ENCODE measurements at regions not wholly inside any gene's neighbourhood (a gene's known extent, or its start where the extent isn't known, plus 50 kb on each side); places are given as distances from the start of the nearest gene placed in this dataset.
A peak's percentile ranks its signal among the peaks of the same experiment; 100 is the strongest.

DNA sequence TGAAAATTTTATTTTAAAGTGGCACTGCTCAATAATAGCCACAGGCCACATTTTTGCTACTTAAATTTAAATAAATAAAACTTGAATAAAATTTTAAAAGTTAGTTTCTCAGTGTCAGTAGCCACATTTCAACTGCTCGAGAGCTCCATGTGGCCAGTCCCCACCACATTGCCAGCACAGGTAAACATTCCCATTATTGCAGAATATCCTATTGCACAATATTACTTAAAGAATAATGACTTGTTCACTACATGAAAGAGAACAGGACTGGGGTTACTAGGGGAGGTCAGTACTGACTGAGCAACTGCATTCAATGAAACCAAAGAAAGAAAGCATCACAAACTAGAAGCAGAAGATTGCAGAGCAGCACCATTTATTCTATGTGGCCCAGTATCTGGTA lies 2201.6 kb upstream of the TENM3 start:
- TF ChIP-seq, protein P1, sequence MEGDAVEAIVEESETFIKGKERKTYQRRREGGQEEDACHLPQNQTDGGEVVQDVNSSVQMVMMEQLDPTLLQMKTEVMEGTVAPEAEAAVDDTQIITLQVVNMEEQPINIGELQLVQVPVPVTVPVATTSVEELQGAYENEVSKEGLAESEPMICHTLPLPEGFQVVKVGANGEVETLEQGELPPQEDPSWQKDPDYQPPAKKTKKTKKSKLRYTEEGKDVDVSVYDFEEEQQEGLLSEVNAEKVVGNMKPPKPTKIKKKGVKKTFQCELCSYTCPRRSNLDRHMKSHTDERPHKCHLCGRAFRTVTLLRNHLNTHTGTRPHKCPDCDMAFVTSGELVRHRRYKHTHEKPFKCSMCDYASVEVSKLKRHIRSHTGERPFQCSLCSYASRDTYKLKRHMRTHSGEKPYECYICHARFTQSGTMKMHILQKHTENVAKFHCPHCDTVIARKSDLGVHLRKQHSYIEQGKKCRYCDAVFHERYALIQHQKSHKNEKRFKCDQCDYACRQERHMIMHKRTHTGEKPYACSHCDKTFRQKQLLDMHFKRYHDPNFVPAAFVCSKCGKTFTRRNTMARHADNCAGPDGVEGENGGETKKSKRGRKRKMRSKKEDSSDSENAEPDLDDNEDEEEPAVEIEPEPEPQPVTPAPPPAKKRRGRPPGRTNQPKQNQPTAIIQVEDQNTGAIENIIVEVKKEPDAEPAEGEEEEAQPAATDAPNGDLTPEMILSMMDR (IDR thresholded peaks at IDR 0.05; ENCODE audit: low read length, missing control alignments), result no peak
- no peak for DNase-seq (ENCODE audit: low read depth)
- no peak overlapping the region for H3K4me3 ChIP-seq (replicated peaks; ENCODE audit: low read depth, low read length)

GRCh38 chr4:180052629-180053028 lies 2190.6 kb upstream of the TENM3 start:
- TF ChIP-seq, protein P1 (IDR thresholded peaks at IDR 0.05; ENCODE audit: low read length, missing control alignments), result no peak
- DNase-seq (ENCODE audit: low read depth), result no peak
- no peak overlapping the region for H3K4me3 ChIP-seq (replicated peaks; ENCODE audit: low read depth, low read length)

GRCh38 chr4:180054291-180054690 lies 2188.9 kb upstream of the TENM3 start:
- no peak overlapping the region for H3K4me3 ChIP-seq (replicated peaks; ENCODE audit: low read depth, low read length)
- TF ChIP-seq, protein P1 (IDR thresholded peaks at IDR 0.05; ENCODE audit: low read length, missing control alignments), result no peak
- no peak for DNase-seq (ENCODE audit: low read depth)

- H3K4me3 ChIP-seq (replicated peaks; ENCODE audit: low read depth, low read length), result no peak overlapping the region
- TF ChIP-seq, protein P1 (IDR thresholded peaks at IDR 0.05; ENCODE audit: low read length, missing control alignments), result no peak
- DNase-seq (ENCODE audit: low read depth), result no peak
Measured at GRCh38 chr4:180057299-180057721, 2185.9 kb upstream of the TENM3 start.

GRCh38 chr4:180057891-180058671 lies 2185.1 kb upstream of the TENM3 start:
- TF ChIP-seq, protein P1 (IDR thresholded peaks at IDR 0.05; ENCODE audit: low read length, missing control alignments), result no peak
- H3K4me3 ChIP-seq (replicated peaks; ENCODE audit: low read depth, low read length), result peak overlapping the region; percentile 46
- DNase-seq (ENCODE audit: low read depth), result peak; percentile 3

GRCh38 chr4:180058691-180059215 lies 2184.4 kb upstream of the TENM3 start:
- TF ChIP-seq, protein P1 (IDR thresholded peaks at IDR 0.05; ENCODE audit: low read length, missing control alignments), result no peak
- peak; percentile 28 for DNase-seq (ENCODE audit: low read depth)
- peak overlapping the region; percentile 52 for H3K4me3 ChIP-seq (replicated peaks; ENCODE audit: low read depth, low read length)
